Fibroblast of lung (primary cell): ENCODE measurements at regions not wholly inside any gene's neighbourhood (a gene's known extent, or its start where the extent isn't known, plus 50 kb on each side); places are given as distances from the start of the nearest gene placed in this dataset.

Source experiments
- DNase-seq, 2 donors: peaks; one replicate each; pipeline versions ENCODE4 v3.0.0 to v3.0.0-alpha.2; 2010; ENCODE audit warnings: low read depth in 2 of 2
- H2AFZ ChIP-seq: 2 replicates; pipeline ENCODE4 v1.5.1; 2012; ENCODE audit warnings: low read length, control low read depth, inconsistent platforms
- H3K27ac ChIP-seq: 2 replicates; pipeline ENCODE4 v1.5.1; 2011; ENCODE audit warnings: low read length, control low read depth; ENCODE audit not compliant: insufficient read depth
- H3K27me3 ChIP-seq: 2 replicates; pipeline ENCODE4 v1.5.1; 2011; ENCODE audit warnings: mild to moderate bottlenecking, low read length; ENCODE audit not compliant: control insufficient read depth, insufficient read depth
- H3K36me3 ChIP-seq: 2 replicates; pipeline ENCODE4 v1.5.1; 2011; ENCODE audit warnings: low read length; ENCODE audit not compliant: control insufficient read depth, insufficient read depth
- H3K4me1 ChIP-seq: 2 replicates; pipeline ENCODE4 v1.5.1; 2011; ENCODE audit warnings: low read length; ENCODE audit not compliant: control insufficient read depth, insufficient read depth; ENCODE audit errors: extremely low read depth
- H3K4me2 ChIP-seq: 2 replicates; pipeline ENCODE4 v1.5.1; 2011; ENCODE audit warnings: low read length, control low read depth; ENCODE audit not compliant: insufficient read depth; ENCODE audit errors: extremely low read depth
- H3K4me3 ChIP-seq, 4 experiments: fragments of 200-600 bp in 1 of 4; sonication (generic) in 1 of 4; replicated peaks in 1 of 4; 2 replicates each; pipeline ENCODE4 v1.5.1; 2011 to 2016; ENCODE audit warnings: low read length in 4 of 4, low read depth in 3 of 4, mild to moderate bottlenecking in 3 of 4, control low read depth in 2 of 4, inconsistent platforms in 1 of 4, mixed read lengths in 1 of 4; ENCODE audit not compliant: insufficient read depth in 1 of 4; ENCODE audit errors: control extremely low read depth in 1 of 4
- H3K79me2 ChIP-seq: 2 replicates; pipeline ENCODE4 v1.5.1; 2012; ENCODE audit warnings: mild to moderate bottlenecking, low read length, inconsistent platforms; ENCODE audit not compliant: control insufficient read depth, insufficient read depth
- H3K9ac ChIP-seq: 2 replicates; pipeline ENCODE4 v1.5.1; 2011; ENCODE audit warnings: mild to moderate bottlenecking, low read length, control low read depth; ENCODE audit not compliant: insufficient read depth
- H3K9me3 ChIP-seq: 2 replicates; pipeline ENCODE4 v1.5.1; 2012; ENCODE audit warnings: low read depth, low read length; ENCODE audit not compliant: control insufficient read depth, insufficient read depth
- H4K20me1 ChIP-seq: 2 replicates; pipeline ENCODE4 v1.5.1; 2011; ENCODE audit warnings: low read length; ENCODE audit not compliant: control insufficient read depth, insufficient read depth; ENCODE audit errors: extremely low read depth
- CTCF ChIP-seq, 2 donors: IDR thresholded peaks in 1 of 2; conservative IDR thresholded peaks in 1 of 2; 1 replicate in 1 of 2; 2 replicates in 1 of 2; pipeline ENCODE4 v1.5.1; 2011 to 2012; ENCODE audit warnings: low read length in 2 of 2, control low read depth in 1 of 2, inconsistent platforms in 1 of 2, low read depth in 1 of 2, mild to moderate bottlenecking in 1 of 2
- EZH2 ChIP-seq: IDR thresholded peaks from 2 replicates; pipeline ENCODE4 v1.5.1; 2012; ENCODE audit warnings: low read length, control low read depth, mild to moderate bottlenecking; ENCODE audit errors: missing control alignments

GRCh38 chr3:3740061-3740460 is 59.2 kb upstream of the LRRN1 start:
- no peaks in the 10 kb centered on the region for H3K79me2 ChIP-seq
- H3K27me3 ChIP-seq = no peaks in the 10 kb centered on the region
- no peaks in the 10 kb centered on the region for H4K20me1 ChIP-seq
- H3K9ac ChIP-seq = no peak overlapping the region
- H3K4me3 ChIP-seq = no peak overlapping the region
- DNase-seq = no peak
- no peaks in the 10 kb centered on the region for H3K36me3 ChIP-seq
- H2AFZ ChIP-seq = no peak overlapping the region
- no peaks in the 10 kb centered on the region for H3K4me1 ChIP-seq
- H3K4me2 ChIP-seq = no peak overlapping the region
- no peak overlapping the region for H3K27ac ChIP-seq
- TF ChIP-seq EZH2 (no peak), CTCF (conservative IDR thresholded peaks at IDR 0.05 in 1 of 2, IDR thresholded peaks at IDR 0.05 in 1 of 2; ENCODE audit: low read depth in 1 of 2, low read length in 2 of 2) (no peak)
- H3K9me3 ChIP-seq = no peaks in the 10 kb centered on the region

DNA sequence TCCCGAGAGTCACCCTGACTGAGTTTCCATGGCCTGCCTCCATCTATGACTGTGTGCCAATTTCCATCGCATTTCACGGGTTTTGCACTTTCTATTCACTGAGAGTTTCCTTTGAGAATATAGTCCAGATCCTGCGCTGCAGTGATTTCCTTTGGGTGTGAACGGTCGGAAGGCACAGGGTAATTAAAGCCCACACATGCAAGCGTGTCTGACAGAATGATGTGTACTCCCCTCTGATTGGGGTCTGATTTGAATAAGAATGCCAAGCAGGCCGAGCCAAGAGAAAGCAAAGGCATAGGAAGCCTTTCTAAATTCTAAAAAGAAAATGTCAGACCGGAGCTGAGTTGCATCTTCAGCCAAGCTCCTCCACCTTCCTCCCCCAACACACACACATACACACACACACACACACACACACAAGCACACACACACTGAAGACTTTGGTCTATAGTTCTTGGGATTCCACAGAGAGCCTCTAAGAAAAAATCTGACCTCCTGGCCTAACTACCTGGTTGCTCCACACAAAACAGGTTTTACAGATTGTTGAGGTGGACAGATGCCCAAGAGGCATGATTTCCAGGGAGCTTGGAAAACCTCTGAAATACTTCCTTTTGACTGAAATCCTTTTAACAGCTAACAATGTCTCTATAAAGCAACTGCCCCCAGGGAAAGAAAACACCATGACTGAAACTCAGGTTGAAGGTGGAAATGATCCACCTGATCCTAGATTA is 59.7 kb upstream of the LRRN1 start:
- Histone ChIP-seq H3K79me2 (no peaks in the 10 kb centered on the region), H3K4me2 (no peak overlapping the region), H3K4me3 (no peak overlapping the region), H3K9ac (no peak overlapping the region), H3K4me1 (no peaks in the 10 kb centered on the region), H3K9me3 (no peaks in the 10 kb centered on the region), H3K36me3 (no peaks in the 10 kb centered on the region), H2AFZ (no peak overlapping the region), H4K20me1 (no peaks in the 10 kb centered on the region), H3K27ac (no peak overlapping the region), H3K27me3 (no peaks in the 10 kb centered on the region)
- DNase-seq = no peak
- TF ChIP-seq CTCF (conservative IDR thresholded peaks at IDR 0.05 in 1 of 2, IDR thresholded peaks at IDR 0.05 in 1 of 2; ENCODE audit: low read depth in 1 of 2, low read length in 2 of 2) = no peak
- TF ChIP-seq EZH2 = no peak

DNA sequence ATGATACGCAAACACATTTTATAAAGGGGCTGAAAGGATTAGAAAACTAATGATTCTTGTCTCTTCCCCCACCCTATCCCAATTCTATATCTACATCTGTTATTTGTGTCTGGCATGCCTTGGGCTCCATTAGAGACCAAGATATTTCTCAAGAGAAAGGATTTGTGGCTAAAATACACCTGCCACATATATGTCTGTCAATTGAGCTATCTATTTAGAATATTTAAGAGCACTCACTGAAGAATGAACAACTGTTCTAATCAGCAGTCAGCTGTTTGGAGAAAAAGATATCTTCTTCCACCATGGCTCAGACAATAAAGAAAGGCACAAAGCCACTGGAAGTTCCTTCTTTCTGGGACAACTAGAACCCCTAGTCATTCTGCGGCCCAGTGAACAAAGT is 61.7 kb upstream of the LRRN1 start:
- no peak for TF ChIP-seq EZH2
- no peak for TF ChIP-seq CTCF (conservative IDR thresholded peaks at IDR 0.05 in 1 of 2, IDR thresholded peaks at IDR 0.05 in 1 of 2; ENCODE audit: low read depth in 1 of 2, low read length in 2 of 2)

More for the DNA sequence above, 61.7 kb upstream of the LRRN1 start:
- H3K4me2 ChIP-seq = no peak overlapping the region
- H3K9me3 ChIP-seq = no peaks in the 10 kb centered on the region
- H3K36me3 ChIP-seq = no peaks in the 10 kb centered on the region
- H3K79me2 ChIP-seq = no peaks in the 10 kb centered on the region
- no peaks in the 10 kb centered on the region for H4K20me1 ChIP-seq
- H3K4me3 ChIP-seq = no peak overlapping the region
- H3K27ac ChIP-seq = no peak overlapping the region
- H3K4me1 ChIP-seq = no peaks in the 10 kb centered on the region
- no peaks in the 10 kb centered on the region for H3K27me3 ChIP-seq
- DNase-seq = no peak
- no peak overlapping the region for H3K9ac ChIP-seq
- no peak overlapping the region for H2AFZ ChIP-seq
